NCI-H2029 treated with DMSO at 0.1 percent for 48 hours (cell line): ENCODE measurements at regions not wholly inside any gene's neighbourhood (a gene's known extent, or its start where the extent isn't known, plus 50 kb on each side); places are given as distances from the start of the nearest gene placed in this dataset.

Experiments used
- DNase-seq: peaks from one replicate; lab custom pipeline; 2025; lab: John Stamatoyannopoulos, UW

GRCh38 chr14:62015243-62015642 lies 253.0 kb downstream of the SNAPC1 start:
- DNase-seq: no peak

DNA sequence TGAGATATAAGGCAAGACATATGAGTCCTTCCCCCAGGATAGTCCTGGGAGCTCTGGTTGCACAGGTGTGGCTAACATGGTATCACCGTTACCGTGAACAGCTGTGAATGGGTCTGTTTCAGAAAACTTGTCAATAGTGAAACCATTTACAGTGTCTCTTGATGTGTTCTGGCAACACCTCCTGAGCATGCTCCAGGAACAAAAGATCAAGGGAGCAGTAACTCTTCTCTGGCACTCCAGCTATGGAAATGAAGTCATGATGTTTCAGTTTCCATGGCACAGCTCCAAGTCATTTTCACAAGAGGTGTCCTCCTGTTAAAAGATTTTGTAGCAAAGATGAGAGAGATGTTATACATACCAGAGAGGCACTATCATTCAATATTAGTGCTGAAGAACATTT lies 253.7 kb downstream of the SNAPC1 start:
- DNase-seq: peak; percentile 89

GRCh38 chr14:62017651-62018230 lies 255.5 kb downstream of the SNAPC1 start:
- no peak for DNase-seq

DNA sequence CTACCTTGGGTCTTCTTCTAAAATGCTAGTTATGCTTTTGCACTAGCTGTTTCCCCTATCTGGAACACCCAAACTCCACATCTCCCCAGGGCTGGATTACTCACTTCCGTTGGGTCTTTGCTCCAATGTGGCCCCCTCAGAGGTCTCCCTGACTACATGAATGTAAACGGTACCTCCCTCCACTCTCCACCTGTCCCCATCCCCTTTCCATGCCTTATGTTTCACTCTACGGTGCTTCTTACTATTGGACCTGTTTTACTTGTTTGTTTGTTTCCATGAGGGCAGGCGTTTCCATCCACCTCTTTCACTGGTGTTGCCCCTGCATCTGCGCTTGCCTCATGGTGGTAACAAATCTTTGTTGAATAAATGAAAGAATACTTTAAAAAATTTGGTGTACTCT lies 256.4 kb downstream of the SNAPC1 start:
- DNase-seq: no peak

DNA sequence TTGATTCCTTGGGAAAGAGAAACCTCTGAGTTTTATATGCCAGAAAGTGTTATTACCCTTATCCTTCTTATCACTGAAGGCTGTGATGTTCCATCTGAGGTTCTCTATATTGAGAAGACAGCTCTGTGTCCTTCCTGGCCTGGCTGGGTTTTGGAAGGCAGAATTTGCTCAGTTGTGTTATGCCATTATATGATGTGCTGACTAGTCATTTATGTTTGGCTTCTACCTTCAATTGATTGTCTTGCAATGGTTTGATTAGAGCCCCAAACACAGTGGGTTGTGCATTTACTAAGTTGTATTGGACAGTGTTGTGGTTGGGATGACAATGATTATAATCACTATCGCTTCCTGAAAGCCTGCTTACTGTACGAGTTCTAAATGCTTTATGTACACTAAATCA lies 265.7 kb downstream of the SNAPC1 start:
- no peak for DNase-seq

DNA sequence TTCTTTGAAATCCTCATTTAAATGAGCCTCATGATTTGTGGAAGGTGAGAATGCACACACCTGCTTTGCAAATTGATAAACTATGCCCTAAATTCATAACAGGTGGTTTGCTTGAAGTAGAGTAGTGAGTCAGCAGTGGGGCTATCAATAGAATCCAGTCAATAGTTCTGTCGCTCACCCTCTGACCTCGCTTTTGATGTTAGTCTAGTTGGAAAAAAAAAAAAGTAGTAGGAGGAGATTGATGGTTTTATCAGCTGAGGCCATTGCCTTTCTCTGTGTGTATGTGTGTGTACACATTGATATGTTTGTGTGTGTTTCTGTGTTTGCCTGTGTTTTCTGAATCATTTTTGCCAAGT lies 267.3 kb downstream of the SNAPC1 start:
- DNase-seq: no peak

DNA sequence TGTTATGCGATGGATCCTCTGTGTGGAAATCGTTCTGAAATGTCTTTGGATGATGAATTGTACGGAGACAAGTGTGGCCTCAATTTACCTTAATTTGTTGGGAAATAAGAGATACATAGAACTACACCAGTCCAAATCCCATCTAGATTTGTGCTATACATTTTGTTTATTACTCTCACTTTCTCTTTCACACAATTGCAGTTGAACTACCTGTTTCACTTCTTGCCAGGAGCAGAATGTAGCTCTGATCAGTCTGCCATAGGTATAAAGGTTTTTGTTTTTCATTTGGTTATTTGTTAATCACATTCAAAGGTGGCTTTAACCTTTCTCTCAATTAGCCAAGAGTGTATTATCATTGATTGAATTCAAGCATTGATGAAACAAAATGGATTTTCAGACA lies 268.2 kb downstream of the SNAPC1 start:
- DNase-seq: no peak

DNA sequence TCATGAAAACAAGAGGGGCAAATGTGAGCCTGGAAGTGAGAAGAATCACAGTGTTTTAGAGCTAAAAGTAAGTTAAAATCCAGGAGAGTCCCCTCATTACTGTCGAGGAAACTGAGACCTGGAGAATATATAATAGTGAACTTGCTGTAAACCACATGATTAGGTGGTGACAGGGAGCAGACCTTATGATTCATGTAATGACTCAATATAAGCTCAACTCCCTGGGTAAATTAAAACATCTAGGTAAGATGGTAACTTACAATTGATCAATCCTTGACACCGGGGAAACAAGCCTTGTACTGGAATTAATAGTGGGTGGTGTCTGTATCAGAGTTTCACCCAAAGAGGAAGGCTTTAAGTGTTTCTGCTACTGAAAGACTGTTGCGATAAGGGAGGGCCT lies 269.3 kb downstream of the SNAPC1 start:
- no peak for DNase-seq

DNA sequence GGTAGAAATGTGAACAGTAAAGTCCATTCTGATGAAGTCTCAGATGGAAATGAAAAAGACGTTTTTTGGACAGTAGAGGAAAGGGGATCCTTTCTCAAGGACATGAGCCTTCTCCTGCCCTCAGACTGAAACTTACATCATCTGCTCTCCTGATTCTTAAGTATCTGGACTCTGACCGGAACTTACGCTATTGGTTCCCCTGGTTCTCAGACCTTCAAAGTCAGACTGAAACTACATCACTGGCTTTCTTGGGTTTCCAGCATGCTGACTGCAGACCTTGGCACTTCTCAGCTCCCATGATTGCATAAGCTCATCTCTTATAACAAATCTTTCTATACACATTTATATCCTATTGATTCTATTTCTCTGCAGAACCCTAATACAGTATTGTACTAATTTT lies 291.0 kb downstream of the SNAPC1 start:
- DNase-seq: no peak

DNA sequence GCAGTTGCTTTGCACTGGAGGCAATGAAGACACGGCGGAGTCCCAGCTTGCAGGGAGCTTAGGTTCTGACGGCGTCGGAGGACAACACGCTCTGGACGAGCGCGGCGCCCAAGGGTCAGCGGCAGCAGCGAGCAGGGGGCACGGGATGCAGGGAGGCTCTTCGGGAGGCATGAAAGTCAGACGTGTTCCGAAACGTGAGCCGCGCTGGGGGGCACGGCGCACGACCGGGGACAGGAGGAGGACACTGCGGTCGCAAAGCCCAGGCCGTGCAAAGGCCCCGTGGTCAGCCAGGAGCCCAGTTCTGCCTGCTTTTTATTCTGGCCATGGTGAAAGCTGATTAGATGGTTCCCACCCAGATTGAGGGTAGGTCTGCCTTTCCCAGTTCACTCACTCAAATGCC lies 294.6 kb downstream of the SNAPC1 start:
- no peak for DNase-seq

- no peak for DNase-seq
Observed at GRCh38 chr14:62062645-62063044, 300.4 kb downstream of the SNAPC1 start.

DNA sequence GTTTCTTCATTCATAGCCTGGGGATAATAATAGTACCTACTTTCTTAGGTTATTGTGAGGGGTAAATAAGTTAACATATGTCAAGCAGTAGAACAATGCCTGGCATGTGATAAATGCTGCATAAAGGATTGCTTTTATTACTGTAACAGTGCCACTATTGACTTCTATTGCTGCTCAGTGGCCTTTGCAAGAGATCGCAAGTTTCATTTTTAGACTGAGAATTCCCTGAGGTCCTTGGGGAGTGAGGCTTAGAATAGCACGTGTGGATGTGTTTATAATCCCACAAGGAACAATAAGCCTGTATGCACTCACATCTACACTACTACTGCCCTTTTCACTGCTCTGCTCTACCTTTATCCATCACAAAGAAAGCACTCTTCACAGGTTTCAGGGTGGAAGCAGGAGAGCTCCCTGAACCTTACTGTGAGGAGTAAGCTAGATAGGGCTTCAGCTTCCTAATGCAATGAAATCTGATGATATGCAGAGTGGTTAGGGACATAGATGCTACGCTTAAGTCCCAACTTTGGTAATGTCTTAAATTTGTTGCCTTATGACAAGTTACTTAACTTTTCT lies 302.6 kb downstream of the SNAPC1 start:
- no peak for DNase-seq

- DNase-seq: no peak
Observed at GRCh38 chr14:62066304-62066703, 304.1 kb downstream of the SNAPC1 start.

- DNase-seq: no peak
Observed at GRCh38 chr14:62071039-62071438, 308.8 kb downstream of the SNAPC1 start.

DNA sequence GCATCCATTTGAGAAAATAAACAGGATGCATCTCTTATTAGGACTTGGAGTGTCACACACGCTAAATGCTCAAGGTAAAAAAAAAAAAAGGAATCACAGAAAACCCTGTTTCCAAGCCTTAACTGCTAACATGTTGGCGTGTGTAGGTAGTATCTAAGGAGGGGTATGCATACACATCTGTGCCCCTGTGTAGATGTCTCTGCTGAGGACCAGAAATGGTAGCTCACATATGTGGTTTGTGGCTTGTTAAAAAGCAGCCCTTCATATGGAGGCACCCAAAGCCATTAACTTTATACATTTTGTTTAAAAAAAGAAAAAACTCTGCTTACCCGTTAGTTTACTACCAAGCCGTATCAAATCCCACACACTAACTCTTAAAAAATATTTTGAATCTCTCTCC lies 314.1 kb downstream of the SNAPC1 start:
- DNase-seq: no peak

- DNase-seq: no peak
Observed at GRCh38 chr14:62076825-62077605, 314.8 kb downstream of the SNAPC1 start.

GRCh38 chr14:62077676-62078261 lies 315.5 kb downstream of the SNAPC1 start:
- DNase-seq: no peak

DNA sequence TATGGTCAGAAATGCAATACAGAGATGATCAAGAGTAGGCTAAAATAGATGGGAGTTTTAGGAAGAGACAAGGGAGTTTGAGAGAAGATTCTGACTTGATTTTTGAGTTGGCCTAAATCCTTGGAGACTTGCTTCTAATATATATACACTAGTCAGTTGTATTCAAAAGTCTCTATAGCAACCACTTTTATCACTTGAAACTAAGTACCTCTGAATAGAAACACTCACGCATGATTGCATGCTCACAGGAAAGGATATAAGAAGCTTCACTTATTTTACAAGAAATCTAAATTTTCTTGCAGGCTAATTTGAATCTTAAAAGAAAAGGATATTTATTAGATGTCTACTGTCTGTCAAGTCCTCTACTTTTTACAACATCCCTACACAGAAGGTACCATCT lies 316.8 kb downstream of the SNAPC1 start:
- DNase-seq: no peak

DNA sequence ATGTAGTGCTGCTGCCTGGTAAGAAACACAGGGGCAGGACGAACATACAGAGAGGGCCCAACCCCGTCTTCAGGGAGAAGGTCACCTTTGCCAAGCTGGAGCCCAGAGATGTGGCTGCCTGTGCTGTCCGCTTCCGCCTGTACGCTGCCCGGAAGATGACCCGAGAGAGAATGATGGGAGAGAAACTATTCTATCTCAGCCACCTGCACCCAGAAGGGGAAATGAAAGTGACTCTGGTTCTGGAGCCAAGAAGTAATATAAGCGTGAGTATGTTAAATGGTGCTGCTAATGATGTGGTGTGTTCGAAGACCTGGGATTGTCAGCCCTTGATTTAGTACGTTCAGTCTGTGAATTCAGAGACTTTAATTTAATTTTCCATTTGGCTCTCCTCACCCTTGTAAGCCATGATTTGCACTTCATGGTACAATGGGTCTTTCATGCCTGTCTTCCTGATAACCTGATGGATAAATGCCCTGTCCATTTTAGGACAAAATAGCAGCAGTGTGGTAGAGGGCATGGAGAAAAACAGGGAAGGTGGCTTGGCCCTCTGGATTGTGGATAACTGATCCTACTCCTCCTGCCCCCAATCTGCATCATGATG lies 318.9 kb downstream of the SNAPC1 start:
- DNase-seq: no peak

DNA sequence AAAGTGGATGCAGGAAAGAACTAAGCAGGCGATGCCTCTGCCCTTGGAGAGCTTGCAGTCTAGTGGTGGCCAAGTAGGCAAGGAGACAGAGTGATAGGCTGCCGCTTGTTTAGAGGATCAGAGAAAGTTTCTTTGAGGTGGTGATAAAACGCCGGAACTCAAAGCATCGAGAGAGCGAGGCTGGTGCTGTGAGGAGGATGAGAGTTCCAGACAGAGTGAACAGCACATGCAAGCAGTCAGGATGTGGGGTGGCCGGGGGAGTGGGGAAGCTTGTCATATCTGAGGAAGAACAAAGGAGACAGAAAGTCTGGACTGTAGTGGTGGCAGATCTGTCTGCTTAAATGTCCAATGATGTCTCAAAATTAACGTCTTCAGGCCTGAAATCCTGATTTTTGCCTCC lies 319.7 kb downstream of the SNAPC1 start:
- no peak for DNase-seq

DNA sequence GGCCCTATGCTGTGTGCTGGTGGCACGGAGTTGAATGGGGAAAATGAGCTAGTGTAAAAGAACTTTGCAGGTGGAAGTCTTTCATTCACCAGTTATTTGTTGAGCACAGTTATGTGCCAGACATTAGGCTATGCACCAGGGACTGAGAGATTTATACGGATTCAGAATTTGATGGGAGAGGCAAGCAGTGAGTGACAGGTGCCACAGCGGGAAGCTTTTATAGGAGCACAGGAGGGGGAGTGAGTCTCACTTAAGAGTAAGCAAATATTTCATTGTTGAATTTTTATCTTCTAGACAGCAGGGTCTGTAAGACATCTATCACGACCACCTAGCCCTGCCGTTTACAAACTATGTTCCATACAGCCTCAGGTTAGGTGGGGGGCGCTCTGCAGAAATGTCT lies 320.6 kb downstream of the SNAPC1 start:
- DNase-seq: no peak

GRCh38 chr14:62084020-62084419 lies 321.8 kb downstream of the SNAPC1 start:
- no peak for DNase-seq

DNA sequence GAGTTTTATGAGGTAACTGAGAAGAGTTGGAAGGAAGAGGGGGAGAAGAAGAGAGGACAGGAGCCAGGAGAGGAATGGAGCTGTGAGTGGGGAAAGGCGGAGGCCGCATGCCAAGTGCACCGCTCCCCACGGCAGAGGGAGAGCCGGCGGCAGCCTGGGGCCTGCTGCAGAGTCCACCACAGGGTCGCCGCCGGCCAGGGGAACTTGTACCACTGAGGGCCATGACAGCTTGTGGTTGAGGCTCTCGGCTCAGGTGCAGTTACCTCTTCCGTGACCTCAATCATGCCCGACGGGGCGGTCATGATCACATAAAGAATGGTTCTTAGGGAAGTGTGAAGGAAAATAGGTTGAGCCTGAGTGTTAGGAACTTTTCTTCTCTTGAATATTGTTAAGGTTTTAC lies 325.0 kb downstream of the SNAPC1 start:
- no peak for DNase-seq
